Fibroblast of lung (primary cell): ENCODE measurements at regions not wholly inside any gene's neighbourhood (a gene's known extent, or its start where the extent isn't known, plus 50 kb on each side); places are given as distances from the start of the nearest gene placed in this dataset.

Source experiments
- DNase-seq, 2 donors: peaks; one replicate each; pipeline versions ENCODE4 v3.0.0 to v3.0.0-alpha.2; 2010; ENCODE audit warnings: low read depth in 2 of 2
- H2AFZ ChIP-seq: 2 replicates; pipeline ENCODE4 v1.5.1; 2012; ENCODE audit warnings: low read length, control low read depth, inconsistent platforms
- H3K27ac ChIP-seq: 2 replicates; pipeline ENCODE4 v1.5.1; 2011; ENCODE audit warnings: low read length, control low read depth; ENCODE audit not compliant: insufficient read depth
- H3K27me3 ChIP-seq: 2 replicates; pipeline ENCODE4 v1.5.1; 2011; ENCODE audit warnings: mild to moderate bottlenecking, low read length; ENCODE audit not compliant: control insufficient read depth, insufficient read depth
- H3K36me3 ChIP-seq: 2 replicates; pipeline ENCODE4 v1.5.1; 2011; ENCODE audit warnings: low read length; ENCODE audit not compliant: control insufficient read depth, insufficient read depth
- H3K4me1 ChIP-seq: 2 replicates; pipeline ENCODE4 v1.5.1; 2011; ENCODE audit warnings: low read length; ENCODE audit not compliant: control insufficient read depth, insufficient read depth; ENCODE audit errors: extremely low read depth
- H3K4me2 ChIP-seq: 2 replicates; pipeline ENCODE4 v1.5.1; 2011; ENCODE audit warnings: low read length, control low read depth; ENCODE audit not compliant: insufficient read depth; ENCODE audit errors: extremely low read depth
- H3K4me3 ChIP-seq, 4 experiments: fragments of 200-600 bp in 1 of 4; sonication (generic) in 1 of 4; replicated peaks in 1 of 4; 2 replicates each; pipeline ENCODE4 v1.5.1; 2011 to 2016; ENCODE audit warnings: low read length in 4 of 4, low read depth in 3 of 4, mild to moderate bottlenecking in 3 of 4, control low read depth in 2 of 4, inconsistent platforms in 1 of 4, mixed read lengths in 1 of 4; ENCODE audit not compliant: insufficient read depth in 1 of 4; ENCODE audit errors: control extremely low read depth in 1 of 4
- H3K79me2 ChIP-seq: 2 replicates; pipeline ENCODE4 v1.5.1; 2012; ENCODE audit warnings: mild to moderate bottlenecking, low read length, inconsistent platforms; ENCODE audit not compliant: control insufficient read depth, insufficient read depth
- H3K9ac ChIP-seq: 2 replicates; pipeline ENCODE4 v1.5.1; 2011; ENCODE audit warnings: mild to moderate bottlenecking, low read length, control low read depth; ENCODE audit not compliant: insufficient read depth
- H3K9me3 ChIP-seq: 2 replicates; pipeline ENCODE4 v1.5.1; 2012; ENCODE audit warnings: low read depth, low read length; ENCODE audit not compliant: control insufficient read depth, insufficient read depth
- H4K20me1 ChIP-seq: 2 replicates; pipeline ENCODE4 v1.5.1; 2011; ENCODE audit warnings: low read length; ENCODE audit not compliant: control insufficient read depth, insufficient read depth; ENCODE audit errors: extremely low read depth
- CTCF ChIP-seq, 2 donors: IDR thresholded peaks in 1 of 2; conservative IDR thresholded peaks in 1 of 2; 1 replicate in 1 of 2; 2 replicates in 1 of 2; pipeline ENCODE4 v1.5.1; 2011 to 2012; ENCODE audit warnings: low read length in 2 of 2, control low read depth in 1 of 2, inconsistent platforms in 1 of 2, low read depth in 1 of 2, mild to moderate bottlenecking in 1 of 2
- EZH2 ChIP-seq: IDR thresholded peaks from 2 replicates; pipeline ENCODE4 v1.5.1; 2012; ENCODE audit warnings: low read length, control low read depth, mild to moderate bottlenecking; ENCODE audit errors: missing control alignments

- no peaks in the 10 kb centered on the region for H3K4me1 ChIP-seq
- no peak overlapping the region for H3K4me3 ChIP-seq
- DNase-seq = peak; percentile 32 to 66
- H3K4me2 ChIP-seq = no peak overlapping the region
- H3K9ac ChIP-seq = no peak overlapping the region
- TF ChIP-seq CTCF (conservative IDR thresholded peaks at IDR 0.05 in 1 of 2, IDR thresholded peaks at IDR 0.05 in 1 of 2; ENCODE audit: low read depth in 1 of 2, low read length in 2 of 2) (peak; percentile 89 to 91), EZH2 (no peak)
- no peaks in the 10 kb centered on the region for H3K36me3 ChIP-seq
- no peaks in the 10 kb centered on the region for H4K20me1 ChIP-seq
- no peak overlapping the region for H2AFZ ChIP-seq
- H3K27ac ChIP-seq = no peak overlapping the region
- no peaks in the 10 kb centered on the region for H3K79me2 ChIP-seq
- no peaks in the 10 kb centered on the region for H3K27me3 ChIP-seq
- H3K9me3 ChIP-seq = no peaks in the 10 kb centered on the region
These were observed 115.5 kb upstream of the GNAI1 start for GRCh38 chr7:80018941-80019808.

GRCh38 chr7:80017101-80017698, 117.4 kb upstream of the GNAI1 start:
- Histone ChIP-seq H4K20me1 (no peaks in the 10 kb centered on the region), H2AFZ (no peak overlapping the region), H3K4me2 (no peak overlapping the region), H3K27ac (no peak overlapping the region), H3K4me3 (no peak overlapping the region), H3K4me1 (no peaks in the 10 kb centered on the region), H3K79me2 (no peaks in the 10 kb centered on the region), H3K9ac (no peak overlapping the region), H3K9me3 (no peaks in the 10 kb centered on the region), H3K27me3 (no peaks in the 10 kb centered on the region), H3K36me3 (no peaks in the 10 kb centered on the region)
- TF ChIP-seq CTCF (conservative IDR thresholded peaks at IDR 0.05 in 1 of 2, IDR thresholded peaks at IDR 0.05 in 1 of 2; ENCODE audit: low read depth in 1 of 2, low read length in 2 of 2) (no peak), EZH2 (no peak)
- DNase-seq = no peak

- H3K9me3 ChIP-seq = no peaks in the 10 kb centered on the region
- no peak overlapping the region for H3K4me2 ChIP-seq
- no peaks in the 10 kb centered on the region for H3K36me3 ChIP-seq
- H3K27ac ChIP-seq = no peak overlapping the region
- TF ChIP-seq EZH2 (no peak), CTCF (conservative IDR thresholded peaks at IDR 0.05 in 1 of 2, IDR thresholded peaks at IDR 0.05 in 1 of 2; ENCODE audit: low read depth in 1 of 2, low read length in 2 of 2) (no peak)
- no peaks in the 10 kb centered on the region for H3K79me2 ChIP-seq
- H3K27me3 ChIP-seq = no peaks in the 10 kb centered on the region
- no peaks in the 10 kb centered on the region for H4K20me1 ChIP-seq
- peak overlapping the region; percentile 54 for H2AFZ ChIP-seq
- no peak overlapping the region for H3K4me3 ChIP-seq
- no peaks in the 10 kb centered on the region for H3K4me1 ChIP-seq
- peak; percentile 70 to 74 for DNase-seq
- H3K9ac ChIP-seq = no peak overlapping the region
These were observed 120.1 kb upstream of the GNAI1 start for GRCh38 chr7:80014511-80014910.
